ENCODE measurements at regions not wholly inside any gene's neighbourhood (a gene's known extent, or its start where the extent isn't known, plus 50 kb on each side); places are given as distances from the start of the nearest gene placed in this dataset.

- TF ChIP-seq CTCF (optimal IDR thresholded peaks at IDR 0.05 in 1 of 3, IDR thresholded peaks at IDR 0.05 in 1 of 3, conservative IDR thresholded peaks at IDR 0.05 in 1 of 3; ENCODE audit: extremely low read depth in 1 of 3, insufficient read depth in 2 of 3, low read length in 3 of 3), result no peak
- no peak for TF ChIP-seq EZH2 (IDR thresholded peaks at IDR 0.05; ENCODE audit: low read length)
These were observed 201.6 kb upstream of the SOX9 start for GRCh38 chr17:71919186-71919585.

All from keratinocyte (primary cell).